ENCODE measurements at regions not wholly inside any gene's neighbourhood (a gene's known extent, or its start where the extent isn't known, plus 50 kb on each side); places are given as distances from the start of the nearest gene placed in this dataset.
"Not testable (repeated sequence)": the region's sequence is repeated elsewhere in the genome, so short reads cannot be mapped to it uniquely, and the experiment has no call there.

DNA sequence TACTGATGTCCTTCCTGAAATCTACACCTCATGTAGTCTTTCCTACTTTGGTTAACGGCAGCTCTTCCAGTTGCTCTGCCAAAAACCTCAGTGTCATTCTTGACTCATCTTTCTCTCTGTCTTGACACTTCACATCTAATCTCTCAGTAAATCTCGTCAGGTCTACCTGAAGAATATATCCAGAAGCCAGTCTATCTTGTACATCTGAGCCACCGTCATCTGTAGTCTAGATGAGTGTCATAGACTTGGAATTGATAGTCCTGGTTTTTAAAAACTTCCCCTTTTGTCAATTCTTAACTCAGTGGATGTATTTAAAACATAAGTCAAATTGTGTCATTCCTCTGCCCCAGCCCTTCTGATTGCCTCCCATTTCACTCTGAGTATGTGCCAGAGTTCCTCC, 90.6 kb downstream of the CCDC74A start:
- TF ChIP-seq, protein P1, sequence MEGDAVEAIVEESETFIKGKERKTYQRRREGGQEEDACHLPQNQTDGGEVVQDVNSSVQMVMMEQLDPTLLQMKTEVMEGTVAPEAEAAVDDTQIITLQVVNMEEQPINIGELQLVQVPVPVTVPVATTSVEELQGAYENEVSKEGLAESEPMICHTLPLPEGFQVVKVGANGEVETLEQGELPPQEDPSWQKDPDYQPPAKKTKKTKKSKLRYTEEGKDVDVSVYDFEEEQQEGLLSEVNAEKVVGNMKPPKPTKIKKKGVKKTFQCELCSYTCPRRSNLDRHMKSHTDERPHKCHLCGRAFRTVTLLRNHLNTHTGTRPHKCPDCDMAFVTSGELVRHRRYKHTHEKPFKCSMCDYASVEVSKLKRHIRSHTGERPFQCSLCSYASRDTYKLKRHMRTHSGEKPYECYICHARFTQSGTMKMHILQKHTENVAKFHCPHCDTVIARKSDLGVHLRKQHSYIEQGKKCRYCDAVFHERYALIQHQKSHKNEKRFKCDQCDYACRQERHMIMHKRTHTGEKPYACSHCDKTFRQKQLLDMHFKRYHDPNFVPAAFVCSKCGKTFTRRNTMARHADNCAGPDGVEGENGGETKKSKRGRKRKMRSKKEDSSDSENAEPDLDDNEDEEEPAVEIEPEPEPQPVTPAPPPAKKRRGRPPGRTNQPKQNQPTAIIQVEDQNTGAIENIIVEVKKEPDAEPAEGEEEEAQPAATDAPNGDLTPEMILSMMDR (IDR thresholded peaks at IDR 0.05; ENCODE audit: extremely low read depth in 1 of 2, insufficient read depth in 1 of 2, low read depth in 1 of 2, low read length in 2 of 2) = not testable (repeated sequence)
- not testable (repeated sequence) for TF ChIP-seq POLR2A (IDR thresholded peaks at IDR 0.05; ENCODE audit: low read depth, low read length); POLR2AphosphoS5 (IDR thresholded peaks at IDR 0.05; ENCODE audit: insufficient read depth, low read depth, low read length); EZH2 (IDR thresholded peaks at IDR 0.05; ENCODE audit: borderline replicate concordance, low read depth, low read length, severe bottlenecking); MAX (IDR thresholded peaks at IDR 0.05; ENCODE audit: insufficient read depth, insufficient read length)
